Ishikawa (cell line): ENCODE measurements at regions not wholly inside any gene's neighbourhood (a gene's known extent, or its start where the extent isn't known, plus 50 kb on each side); places are given as distances from the start of the nearest gene placed in this dataset.

Source experiments
- CEBPB ChIP-seq: IDR thresholded peaks from 2 replicates; pipeline ENCODE4 v1.6.1; 2012
- CREB1 ChIP-seq: IDR thresholded peaks from 2 replicates; pipeline ENCODE4 v1.6.1; 2012; ENCODE audit warnings: low read depth
- EGR1 ChIP-seq: IDR thresholded peaks from 2 replicates; pipeline ENCODE4 v1.6.1; 2012
- EP300 ChIP-seq: IDR thresholded peaks from 2 replicates; pipeline ENCODE4 v1.6.1; 2012; ENCODE audit warnings: borderline replicate concordance
- FOXM1 ChIP-seq: IDR thresholded peaks from 2 replicates; pipeline ENCODE4 v1.6.1; 2012; ENCODE audit warnings: low read depth, borderline replicate concordance
- MAX ChIP-seq: IDR thresholded peaks from 2 replicates; pipeline ENCODE4 v1.6.1; 2012
- NFIC ChIP-seq: IDR thresholded peaks from 2 replicates; pipeline ENCODE4 v1.6.1; 2012
- RAD21 ChIP-seq: IDR thresholded peaks from 2 replicates; pipeline ENCODE4 v1.6.1; 2012; ENCODE audit warnings: low read depth
- REST ChIP-seq: IDR thresholded peaks from 2 replicates; pipeline ENCODE4 v1.6.1; 2012; ENCODE audit warnings: low read depth, mild to moderate bottlenecking
- TAF1 ChIP-seq: IDR thresholded peaks from 2 replicates; pipeline ENCODE4 v1.6.1; 2012; ENCODE audit warnings: low read depth, mild to moderate bottlenecking
- TCF12 ChIP-seq: IDR thresholded peaks from 2 replicates; pipeline ENCODE4 v1.6.1; 2012; ENCODE audit warnings: low read depth
- TEAD4 ChIP-seq: IDR thresholded peaks from 2 replicates; pipeline ENCODE4 v1.6.1; 2012
- YY1 ChIP-seq: IDR thresholded peaks from 2 replicates; pipeline ENCODE4 v1.6.1; 2012; ENCODE audit warnings: low read depth
- ZBTB7A ChIP-seq: IDR thresholded peaks from 2 replicates; pipeline ENCODE4 v1.6.1; 2012; ENCODE audit warnings: low read depth
- TF ChIP-seq, protein P1 (sequence below): IDR thresholded peaks from 2 replicates; pipeline ENCODE4 v1.6.1; 2012

DNA sequence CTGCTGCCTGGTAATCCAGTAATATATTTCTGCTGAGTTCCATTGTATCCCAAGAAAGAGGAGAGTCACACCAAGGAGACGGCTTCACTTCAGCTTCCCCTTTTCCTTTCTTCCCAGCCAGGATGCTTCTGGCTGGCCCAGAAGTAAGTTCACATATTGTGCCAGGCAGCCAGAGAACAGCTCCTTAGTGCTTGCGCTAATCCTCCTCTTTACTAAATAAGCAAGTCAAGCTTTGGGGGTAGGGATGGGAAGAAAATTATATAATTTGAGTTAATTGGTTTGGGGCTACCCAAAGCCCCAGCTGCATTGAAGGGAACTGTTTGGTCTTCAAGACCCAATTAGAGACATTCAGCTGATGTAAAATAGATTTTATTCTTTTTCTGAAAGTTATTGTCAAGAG lies 218.8 kb upstream of the HES1 start:
- TF ChIP-seq CREB1 (no peak), FOXM1 (no peak), NFIC (no peak), EP300 (no peak), TCF12 (no peak), TAF1 (no peak), RAD21 (no peak), TEAD4 (no peak), EGR1 (no peak)
- TF ChIP-seq, protein P1, sequence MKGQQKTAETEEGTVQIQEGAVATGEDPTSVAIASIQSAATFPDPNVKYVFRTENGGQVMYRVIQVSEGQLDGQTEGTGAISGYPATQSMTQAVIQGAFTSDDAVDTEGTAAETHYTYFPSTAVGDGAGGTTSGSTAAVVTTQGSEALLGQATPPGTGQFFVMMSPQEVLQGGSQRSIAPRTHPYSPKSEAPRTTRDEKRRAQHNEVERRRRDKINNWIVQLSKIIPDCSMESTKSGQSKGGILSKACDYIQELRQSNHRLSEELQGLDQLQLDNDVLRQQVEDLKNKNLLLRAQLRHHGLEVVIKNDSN = no peak

GRCh38 chr3:193921465-193921864 lies 214.5 kb upstream of the HES1 start:
- no peak for TF ChIP-seq FOXM1
- no peak for TF ChIP-seq NFIC
- no peak for TF ChIP-seq EGR1
- no peak for TF ChIP-seq YY1

DNA sequence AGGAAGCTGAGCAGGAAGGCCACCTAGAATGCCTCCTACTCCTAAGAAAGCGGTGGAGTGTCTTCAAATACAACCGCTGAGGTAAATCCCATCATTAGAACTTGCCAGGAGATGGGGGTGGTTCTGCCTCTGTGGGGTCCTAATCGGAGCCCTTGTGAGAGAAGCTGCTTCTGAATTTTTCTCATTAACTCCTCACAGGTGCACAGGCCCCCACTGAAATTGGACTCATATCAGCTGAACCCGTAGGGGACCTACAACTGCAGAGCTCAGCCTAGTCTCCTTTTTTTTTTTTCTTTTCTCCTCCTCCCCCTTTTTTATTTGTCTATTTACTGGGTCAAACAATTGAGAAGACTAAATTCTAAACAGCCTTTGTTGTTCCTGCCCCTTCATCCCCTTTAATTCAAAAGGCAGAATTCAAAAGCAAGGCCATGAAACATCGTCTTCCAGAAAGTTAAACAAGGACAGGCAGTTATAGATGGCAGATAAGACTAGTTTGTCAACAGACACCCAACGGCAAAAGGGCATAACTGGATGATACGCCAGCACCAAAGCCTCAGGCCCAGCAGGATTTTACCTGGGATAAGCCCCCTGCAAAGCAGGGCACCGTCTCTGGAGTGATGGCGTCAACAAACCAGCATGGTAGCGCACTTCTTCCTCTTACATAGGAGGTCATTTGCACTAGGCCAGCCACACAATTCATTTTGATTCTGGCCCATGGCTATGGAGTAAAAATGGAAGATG lies 213.7 kb upstream of the HES1 start:
- TF ChIP-seq EP300 (no peak), REST (no peak), TAF1 (no peak), NFIC (no peak), TCF12 (no peak), YY1 (no peak), RAD21 (no peak), TEAD4 (no peak), CEBPB (no peak)

DNA sequence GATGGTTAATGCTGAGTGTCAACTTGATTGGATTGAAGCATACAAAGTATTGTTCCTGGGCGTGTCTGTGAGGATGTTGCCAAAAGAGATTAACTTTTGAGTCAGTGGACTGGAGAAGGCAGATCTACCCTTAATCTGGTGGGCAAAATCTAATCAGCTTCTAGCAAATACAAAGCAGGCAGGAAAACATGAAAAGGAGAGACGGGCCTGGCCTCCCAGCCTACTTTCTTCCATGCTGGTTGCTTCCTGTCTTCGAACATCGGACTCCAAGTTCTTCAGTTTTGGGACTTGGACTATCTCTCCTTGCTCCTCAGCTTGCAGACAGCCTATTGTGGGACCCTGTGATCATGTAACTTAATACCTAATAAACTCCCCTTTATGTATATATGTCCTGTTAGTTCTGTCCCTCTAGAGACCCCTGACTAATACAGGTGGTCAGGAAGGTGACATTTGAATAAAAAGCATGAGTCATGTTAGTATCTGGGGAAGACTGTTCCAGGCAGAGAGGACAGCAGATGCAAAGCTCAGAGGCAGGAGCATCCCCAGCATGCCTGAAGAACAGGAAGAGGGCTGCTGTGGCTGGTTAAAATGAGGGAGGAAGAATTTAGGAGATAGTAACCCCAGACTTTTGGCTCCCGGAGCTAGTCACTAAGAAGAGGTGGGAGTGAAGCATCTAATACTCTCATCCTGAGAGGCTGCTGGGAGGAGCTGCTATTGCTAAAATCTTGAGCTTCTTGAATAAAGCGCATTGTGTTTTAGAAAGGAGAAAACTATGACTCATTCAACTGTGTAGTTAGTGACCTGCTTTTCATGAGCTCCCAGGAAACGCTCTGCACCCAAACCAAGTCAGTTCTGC lies 207.4 kb upstream of the HES1 start:
- TF ChIP-seq MAX (no peak), ZBTB7A (no peak), YY1 (no peak), FOXM1 (no peak), CREB1 (no peak), NFIC (no peak), RAD21 (no peak), TAF1 (no peak)
- TF ChIP-seq, protein P1 = no peak

DNA sequence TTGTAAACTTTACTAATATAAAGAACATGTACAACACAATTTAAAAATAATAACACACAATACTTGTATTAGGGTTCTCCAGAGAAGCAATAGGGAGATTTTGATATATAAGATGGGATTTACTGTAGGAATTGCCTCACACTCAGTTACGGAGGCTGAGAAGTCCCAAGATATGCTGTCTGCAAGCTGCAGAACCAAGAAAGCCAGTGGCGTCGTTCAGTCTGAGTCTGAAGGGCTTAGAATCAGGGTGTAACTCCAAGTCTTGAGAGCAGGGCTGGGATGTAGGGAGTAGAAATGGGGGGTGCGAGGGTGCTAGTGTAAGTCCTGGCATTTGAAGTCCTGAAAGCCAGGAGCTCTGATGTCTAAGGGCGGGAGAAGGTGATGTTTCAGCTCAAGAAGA lies 206.6 kb upstream of the HES1 start:
- TF ChIP-seq CREB1 = no peak
- TF ChIP-seq EGR1 = no peak
- no peak for TF ChIP-seq TEAD4
- no peak for TF ChIP-seq FOXM1
- TF ChIP-seq REST = no peak
- no peak for TF ChIP-seq TCF12
- TF ChIP-seq YY1 = no peak
- no peak for TF ChIP-seq NFIC
- TF ChIP-seq EP300 = no peak
- TF ChIP-seq RAD21 = no peak
- no peak for TF ChIP-seq TAF1
- TF ChIP-seq ZBTB7A = no peak
- TF ChIP-seq CEBPB = no peak
- TF ChIP-seq, protein P1 = no peak
- TF ChIP-seq MAX = no peak
